ENCODE measurements at regions not wholly inside any gene's neighbourhood (a gene's known extent, or its start where the extent isn't known, plus 50 kb on each side); places are given as distances from the start of the nearest gene placed in this dataset.
"Not testable (repeated sequence)": the region's sequence is repeated elsewhere in the genome, so short reads cannot be mapped to it uniquely, and the experiment has no call there.

DNA sequence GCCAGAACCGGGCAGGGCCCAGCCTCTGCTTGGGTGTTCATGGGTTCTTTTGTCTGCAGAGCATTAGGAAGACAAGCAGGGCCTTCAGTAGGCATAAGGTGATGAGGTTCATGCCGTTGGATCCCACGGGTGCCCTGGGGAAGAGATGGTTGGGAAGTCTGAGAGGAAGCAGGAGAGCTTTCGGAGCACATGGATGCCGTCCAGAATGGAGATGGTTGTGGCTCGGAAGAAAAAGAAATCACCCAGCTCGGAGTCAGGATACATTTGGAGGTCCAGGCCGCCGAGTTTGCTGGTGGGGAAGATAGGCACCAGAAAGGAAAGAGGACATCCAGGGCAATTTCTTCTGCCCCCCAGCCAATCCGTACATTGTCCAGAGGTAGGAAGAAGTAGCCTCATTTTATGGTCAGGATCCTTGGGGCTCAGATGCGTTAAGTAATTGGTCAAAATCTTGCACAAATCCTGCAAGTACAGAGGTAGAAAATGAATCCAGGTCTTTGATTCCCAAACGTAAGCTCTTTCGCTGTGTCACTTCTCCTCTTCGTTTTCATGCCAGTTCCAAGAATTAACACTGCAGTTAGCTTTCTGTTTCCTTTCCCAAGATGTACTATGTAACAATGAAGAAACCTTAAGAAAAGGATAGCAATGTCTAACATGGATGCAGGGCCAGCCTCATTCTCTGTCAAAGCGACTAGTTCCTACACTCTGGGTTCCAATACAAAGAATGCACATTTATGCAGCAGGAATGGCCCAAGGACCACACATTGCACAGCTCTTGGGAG, 147.8 kb upstream of the KLF6 start:
- no peak for DNase-seq (ENCODE audit: low spot score)

DNA sequence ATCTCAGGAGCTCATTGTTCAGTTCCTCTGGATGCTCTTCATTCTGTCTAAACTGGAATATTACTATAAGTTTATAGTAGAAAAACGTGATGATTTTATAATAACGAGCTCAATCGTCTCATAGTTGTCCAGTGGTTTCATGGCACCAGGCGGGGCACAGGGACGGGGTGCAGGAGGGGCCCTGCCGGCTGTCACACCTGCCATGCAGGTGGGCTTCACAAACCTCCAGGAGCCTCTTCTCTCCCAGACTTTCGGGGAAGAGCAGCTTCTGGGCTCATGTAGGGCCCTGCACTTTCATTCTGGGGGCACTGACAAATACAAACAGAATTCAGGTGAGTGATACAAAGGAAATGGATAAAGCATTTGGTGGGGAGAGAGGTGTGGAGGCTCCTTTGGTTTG, 146.9 kb upstream of the KLF6 start:
- no peak for DNase-seq (ENCODE audit: low spot score)

DNA sequence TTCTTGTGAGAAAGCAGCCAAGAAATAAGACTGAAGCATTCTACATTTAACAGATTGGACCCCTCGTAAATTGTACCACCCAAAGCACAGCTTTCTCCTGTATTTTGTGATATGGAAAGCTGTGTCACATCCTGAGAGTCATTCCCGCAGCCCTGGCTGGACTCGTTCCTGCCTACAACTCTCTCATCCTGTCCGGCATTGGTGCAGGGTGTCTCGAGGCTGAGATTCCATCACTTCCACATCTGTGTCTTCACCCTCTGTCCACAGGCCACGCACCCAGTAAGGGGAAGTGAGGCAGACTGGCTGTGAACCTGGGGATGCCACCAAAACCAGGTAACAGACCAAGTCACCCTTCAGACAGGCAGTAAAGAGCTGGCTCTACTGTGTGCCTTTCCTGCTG, 146.2 kb upstream of the KLF6 start:
- no peak for DNase-seq (ENCODE audit: low spot score)

DNA sequence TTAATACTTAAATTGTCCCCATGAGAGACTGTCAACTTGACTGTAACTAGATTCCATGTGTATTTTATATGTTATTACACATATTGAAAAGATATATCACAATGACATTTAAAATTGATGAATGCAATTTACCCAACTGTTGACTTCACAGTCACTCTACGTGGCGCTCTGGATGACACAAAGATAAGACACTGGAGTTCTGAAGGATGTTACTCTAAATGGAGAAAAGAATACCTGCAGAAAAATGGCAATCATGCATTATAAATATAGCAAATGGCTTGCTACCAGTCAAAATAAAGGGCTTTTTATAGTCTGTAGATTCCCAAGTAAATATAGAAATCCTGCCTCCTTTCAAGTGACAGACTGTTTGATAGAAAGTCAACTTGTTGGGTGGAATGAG, 143.6 kb upstream of the KLF6 start:
- no peak for DNase-seq (ENCODE audit: low spot score)

DNA sequence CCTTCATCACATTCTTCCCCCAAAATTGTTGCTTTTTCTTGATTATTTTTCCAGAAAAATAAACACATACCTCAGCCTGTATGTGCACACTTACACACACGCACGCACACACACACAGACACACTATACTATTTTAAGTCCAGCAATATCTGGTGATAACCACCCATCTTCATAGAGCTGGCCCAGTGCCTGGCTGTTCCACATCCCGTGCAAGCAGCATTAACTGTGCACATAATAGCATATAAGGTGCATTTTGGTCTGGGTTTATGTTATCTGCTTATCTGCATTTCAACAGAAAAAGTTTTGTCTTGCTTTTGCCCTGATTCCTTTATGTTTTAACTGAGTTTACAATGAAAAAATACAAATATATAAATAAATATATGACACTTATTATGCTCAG, 143.1 kb upstream of the KLF6 start:
- no peak for DNase-seq (ENCODE audit: low spot score)

DNA sequence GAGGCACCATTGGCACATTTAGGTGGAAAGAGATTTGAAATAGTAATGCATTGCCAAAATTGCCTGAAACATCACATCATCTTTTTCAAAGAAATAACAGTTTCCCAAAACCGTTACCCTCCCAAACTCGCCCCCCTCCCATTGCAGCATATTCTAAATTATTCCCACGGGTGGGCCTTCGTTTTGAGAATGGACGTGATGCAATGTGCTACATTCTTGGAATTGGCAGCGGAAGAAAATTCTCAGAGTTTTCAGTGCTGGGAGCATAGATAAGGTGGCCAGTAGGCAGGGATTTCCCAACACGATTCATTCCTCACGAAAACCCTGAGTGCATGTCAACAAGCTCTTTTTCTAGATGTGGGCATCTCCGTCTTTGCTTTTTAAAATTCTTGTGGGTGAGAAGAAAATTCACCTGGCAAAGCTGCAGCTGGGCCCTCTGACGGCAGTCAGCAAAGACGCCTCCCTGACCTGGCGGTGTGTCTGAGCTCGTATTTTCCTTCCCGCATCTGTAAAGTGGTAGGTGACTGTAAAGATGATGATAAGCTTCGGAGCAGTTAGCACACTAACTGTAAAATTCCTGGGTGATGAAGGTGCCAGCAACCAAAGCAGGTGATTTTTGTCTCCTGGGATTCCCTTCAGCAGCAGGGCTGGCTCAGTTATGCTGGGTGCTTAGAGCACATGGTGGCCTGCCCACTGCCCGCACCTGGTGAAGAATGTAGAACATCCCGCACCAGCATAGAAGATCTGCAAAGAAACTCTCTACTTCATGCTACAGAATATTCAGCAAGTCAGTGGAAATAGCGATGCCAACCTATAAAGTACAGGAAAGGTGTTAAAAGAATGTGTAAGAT, 141.9 kb upstream of the KLF6 start:
- no peak for DNase-seq (ENCODE audit: low spot score)

DNA sequence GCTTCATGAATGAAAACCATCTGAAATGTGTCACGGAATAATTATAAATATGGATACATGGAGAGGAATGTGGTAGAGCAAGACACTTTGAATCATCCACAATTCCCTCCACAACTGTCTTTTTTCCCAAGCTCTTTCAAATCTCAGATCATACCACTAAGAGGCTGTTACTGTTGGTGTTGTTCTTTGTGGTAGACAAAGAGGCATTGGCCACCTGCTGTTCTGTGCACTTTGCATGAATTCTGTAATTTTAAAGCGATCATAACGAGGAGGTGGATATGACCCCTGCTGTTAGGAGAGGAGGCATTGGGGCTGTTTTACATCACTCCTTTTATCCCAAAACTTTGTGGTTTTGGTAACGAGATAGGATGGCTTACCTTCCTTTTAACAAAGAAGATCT, 141.2 kb upstream of the KLF6 start:
- no peak for DNase-seq (ENCODE audit: low spot score)

DNA sequence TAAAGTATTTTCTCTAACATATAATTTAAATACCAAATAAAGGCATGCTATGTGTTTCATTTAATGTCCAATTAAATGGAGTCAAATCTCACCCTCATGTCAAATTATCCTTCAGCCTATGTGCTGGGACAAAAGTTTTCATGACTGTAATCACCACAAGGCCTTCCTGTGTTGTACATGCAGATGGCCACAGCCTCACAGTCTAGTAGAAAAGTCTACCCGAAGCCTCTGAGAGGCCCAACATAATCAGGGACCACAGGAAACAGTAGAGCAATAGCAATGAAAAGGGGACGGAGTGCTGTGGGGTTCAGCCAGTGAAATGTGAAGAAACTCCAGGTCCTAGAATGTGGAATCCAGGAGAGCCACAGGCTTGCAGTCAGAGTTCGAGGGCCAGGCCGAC, 140.2 kb upstream of the KLF6 start:
- no peak for DNase-seq (ENCODE audit: low spot score)

DNA sequence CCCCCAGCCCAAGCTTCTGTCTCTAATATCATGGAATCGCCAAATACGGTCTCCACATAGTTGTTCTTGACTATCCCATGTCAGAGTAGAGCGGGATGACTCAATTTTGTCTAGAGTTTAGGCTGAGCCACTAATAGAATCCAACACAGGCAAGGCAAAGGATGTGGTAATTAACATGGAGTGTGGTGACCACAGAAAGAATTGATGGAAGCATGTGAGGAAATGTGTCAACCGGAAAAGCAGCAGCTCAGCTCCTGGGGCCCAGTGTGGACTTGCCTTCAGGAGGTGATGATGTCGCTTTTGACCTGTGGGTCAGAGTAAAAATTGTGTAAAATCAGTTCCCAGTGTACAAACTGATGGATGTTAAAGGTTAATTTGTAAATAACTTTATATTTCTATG, 139.3 kb upstream of the KLF6 start:
- DNase-seq (ENCODE audit: low spot score), result no peak

DNA sequence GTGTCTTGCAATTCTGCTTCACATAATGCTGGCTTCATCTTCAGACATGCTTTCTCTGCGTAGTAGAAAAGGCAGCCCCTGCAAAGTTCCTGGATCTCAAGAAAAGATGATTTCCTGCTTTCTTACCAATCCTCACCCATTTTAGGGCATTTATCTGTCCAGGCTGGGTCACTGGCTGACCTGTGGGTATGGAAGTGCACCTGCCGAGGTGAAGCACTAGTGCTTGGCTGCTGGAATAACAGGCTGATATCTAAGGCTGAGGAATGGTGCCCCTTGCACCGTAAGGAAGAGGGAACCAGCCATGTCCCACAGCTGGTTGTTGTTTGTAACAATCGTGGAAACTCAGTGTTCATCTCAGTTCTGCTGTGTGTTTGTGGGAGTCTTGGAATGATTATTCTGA, 138.0 kb upstream of the KLF6 start:
- no peak for DNase-seq (ENCODE audit: low spot score)

DNA sequence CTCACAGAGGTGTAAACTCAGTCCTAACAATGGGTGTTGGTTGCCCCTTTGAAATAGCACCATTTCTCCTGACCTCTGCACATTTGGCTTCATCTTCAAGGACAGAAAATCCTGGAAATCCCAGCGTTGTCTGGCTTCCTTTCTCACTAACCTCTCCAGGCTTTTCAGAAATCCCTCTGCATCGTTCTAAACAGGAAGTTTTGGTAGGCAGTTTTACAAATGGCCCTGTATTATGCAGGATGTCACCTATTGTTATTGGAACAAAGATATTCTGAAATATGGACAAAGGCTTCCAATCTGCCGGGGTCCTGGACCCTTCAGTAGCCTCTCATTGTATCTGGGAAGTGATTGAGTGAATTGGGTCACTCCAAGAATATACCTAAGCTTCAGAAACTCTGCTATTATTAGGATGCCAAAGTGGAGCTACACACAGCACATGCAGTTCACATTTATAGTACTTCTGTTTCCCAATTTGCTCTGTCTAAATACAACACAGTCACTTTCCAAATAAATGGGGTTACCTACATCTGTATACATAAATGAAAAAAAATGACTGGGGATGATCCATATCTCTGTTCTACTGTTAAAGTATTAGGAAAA, 134.8 kb upstream of the KLF6 start:
- no peak for DNase-seq (ENCODE audit: low spot score)

DNA sequence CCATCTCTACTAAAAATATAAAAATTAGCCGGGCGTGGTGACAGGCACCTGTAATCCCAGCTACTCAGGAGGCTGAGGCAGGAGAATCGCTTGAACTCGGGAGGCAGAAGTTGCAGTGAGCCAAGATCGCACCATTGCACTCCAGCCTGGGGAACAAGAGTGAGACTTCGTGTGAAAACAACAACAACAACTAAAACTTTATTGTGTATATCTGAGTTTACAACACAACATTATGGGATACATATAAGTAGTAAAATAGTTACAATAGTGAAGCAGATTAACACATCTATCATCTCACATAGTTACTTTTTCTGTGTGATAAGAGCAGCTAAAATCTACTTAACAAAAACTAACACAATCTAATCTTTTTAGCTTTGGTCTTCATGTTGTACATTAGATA, 132.4 kb upstream of the KLF6 start:
- DNase-seq (ENCODE audit: low spot score), result not testable (repeated sequence)

DNA sequence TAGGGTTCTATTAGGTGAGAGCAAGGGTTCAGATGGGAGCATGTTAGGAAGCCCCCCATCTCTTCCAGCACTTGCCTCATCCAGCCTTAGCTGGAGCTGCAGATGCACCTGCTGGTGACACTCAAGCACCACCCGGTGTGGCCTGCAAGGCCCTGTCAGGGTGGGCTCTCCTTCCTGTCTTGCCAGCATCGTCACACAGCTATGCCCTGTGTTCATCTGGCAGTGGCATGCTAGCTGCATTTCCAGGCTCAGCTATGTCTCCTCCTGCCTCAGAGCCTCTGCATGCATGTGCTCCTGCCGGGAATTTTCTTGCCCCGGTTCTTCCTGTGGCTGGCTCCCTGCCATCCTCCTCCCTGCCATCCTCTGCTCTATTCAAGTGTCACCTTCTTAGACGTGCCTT, 129.7 kb upstream of the KLF6 start:
- DNase-seq (ENCODE audit: low spot score), result no peak

DNA sequence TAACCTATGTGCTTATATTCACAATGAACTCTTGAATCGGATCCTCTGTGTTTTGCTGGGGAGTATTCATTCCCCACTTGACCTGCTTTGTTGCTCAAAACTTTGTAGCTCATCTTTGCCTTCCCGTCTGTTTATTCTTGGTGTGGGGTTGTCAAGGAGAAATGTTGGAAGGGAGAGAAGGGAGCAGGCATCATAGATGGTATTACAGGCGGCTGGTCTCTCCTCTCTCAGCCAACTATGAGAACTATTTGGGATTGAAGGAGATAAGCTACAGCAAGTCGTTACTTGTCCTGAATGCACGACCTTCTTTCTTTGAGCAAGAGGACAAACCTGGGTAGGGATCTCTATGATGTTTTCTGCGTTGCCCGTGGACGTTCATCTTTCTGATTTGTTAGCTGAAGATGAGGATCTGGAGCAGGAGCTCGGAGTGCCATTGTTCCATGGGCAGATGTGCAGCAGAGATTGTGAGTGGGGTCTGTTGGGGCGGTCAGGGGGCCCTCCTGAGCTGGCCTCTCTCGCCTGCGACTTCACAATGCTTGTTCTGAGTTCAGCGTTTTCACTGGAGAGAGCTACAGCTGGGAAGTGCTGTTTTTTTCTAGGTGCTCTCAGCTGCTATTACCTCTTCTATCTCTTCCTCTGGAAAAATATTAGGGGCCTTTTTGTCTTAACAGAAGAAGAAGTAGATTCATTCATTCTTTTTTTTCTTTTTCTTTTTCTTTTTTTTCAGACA, 126.9 kb upstream of the KLF6 start:
- DNase-seq (ENCODE audit: low spot score), result no peak

DNA sequence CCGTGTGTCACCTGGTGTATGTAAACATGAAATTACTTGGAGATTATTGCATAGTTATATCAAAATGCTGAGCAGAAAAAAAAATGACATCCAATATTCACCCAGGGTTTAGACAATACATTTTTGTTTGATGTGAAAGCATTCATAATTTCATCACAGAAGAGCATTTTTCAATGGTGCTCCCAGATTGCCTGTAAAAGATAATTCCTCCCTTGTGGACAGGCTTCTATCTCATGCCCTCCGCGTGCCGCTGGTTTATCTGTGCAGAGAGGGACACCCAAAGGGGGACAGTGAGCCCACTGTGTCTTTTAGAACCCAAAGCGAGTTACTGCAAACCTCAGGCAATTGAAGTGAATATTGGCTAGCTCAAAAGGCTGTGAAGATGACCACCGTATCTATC, 126.2 kb upstream of the KLF6 start:
- DNase-seq (ENCODE audit: low spot score), result no peak

DNA sequence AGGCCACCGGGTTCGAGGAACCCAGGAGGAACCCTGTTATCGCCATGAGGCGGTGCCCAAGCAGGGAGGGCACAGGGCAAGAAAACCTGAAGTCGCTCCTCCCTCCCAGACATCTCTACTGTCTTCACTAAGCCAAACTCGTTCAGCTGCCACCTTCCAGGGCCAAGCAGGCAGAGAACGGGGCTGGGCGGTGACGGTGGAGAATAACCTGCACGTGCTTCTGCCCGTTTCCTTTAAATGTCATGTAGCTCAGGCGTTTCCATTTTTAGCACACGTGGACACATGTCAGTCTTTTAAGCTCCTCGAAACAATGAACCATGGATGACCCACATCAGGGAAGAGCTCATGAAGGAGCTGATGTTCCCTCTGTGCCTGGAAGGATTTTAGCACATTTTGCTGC, 124.3 kb upstream of the KLF6 start:
- no peak for DNase-seq (ENCODE audit: low spot score)

DNA sequence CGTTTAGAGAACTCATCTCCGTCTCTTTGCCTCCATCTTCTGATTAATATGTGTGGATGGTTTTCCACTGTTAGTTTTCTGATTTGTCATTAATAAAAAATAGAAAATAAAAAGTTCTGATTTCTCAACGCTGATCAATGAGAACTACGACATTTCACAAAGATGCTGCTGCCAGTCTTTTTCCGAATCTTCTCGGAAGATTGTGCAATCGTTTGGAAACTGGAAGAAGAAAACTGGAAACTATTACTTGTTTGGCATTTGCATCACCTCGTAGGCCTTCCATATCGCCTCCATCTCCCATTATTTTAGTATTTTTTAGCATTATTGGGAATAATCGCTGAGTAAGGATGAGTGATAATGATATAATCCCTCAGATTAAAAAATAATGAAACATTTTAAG, 123.2 kb upstream of the KLF6 start:
- no peak for DNase-seq (ENCODE audit: low spot score)

DNA sequence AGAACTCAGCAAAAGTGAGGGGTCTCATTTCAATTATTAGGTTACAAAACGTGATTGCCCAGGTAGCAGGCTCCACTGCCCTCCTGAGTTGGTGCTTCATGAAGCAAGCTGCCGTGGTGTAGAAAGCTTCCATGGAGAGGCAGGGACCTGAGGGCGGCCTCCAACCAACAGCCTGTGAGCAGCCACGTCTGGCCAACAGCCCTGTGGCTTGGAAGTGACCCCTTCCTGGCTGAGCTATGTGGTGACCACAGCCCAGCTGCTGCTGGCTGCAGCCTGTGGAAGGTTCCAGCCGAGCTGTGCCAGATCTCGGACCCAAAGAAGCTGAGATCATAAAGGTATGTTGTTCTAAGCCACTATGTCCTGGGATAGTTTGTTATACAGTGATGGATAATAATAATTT, 122.5 kb upstream of the KLF6 start:
- DNase-seq (ENCODE audit: low spot score), result no peak

DNA sequence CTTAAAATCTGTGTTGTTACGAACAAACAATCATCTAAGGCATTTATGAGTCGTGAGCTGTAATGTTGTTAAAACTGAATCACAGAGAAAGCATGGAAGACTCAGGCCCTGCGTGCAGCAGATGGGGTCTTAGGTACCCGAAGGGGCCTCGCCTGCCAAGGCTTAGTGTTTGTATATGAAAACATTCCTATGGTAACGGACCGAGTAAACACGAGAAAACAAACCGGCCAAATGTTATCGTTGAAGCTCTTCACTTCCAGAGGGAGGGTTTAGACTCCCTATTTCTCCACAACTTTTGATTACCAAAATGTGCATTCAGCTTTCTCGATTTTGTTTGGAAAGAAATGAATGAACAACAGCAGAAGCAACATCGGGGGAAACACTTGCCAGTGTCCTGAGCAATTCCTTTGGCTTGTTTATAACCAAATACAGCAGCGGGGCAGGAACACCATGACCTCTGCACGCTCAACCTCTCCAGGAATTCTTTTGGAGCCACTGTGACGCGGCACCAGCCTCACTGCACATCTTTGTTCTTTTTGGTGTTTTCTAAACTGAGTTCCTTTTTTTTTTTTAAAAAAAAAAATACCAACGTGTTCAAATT, 121.6 kb upstream of the KLF6 start:
- DNase-seq (ENCODE audit: low spot score), result no peak

DNA sequence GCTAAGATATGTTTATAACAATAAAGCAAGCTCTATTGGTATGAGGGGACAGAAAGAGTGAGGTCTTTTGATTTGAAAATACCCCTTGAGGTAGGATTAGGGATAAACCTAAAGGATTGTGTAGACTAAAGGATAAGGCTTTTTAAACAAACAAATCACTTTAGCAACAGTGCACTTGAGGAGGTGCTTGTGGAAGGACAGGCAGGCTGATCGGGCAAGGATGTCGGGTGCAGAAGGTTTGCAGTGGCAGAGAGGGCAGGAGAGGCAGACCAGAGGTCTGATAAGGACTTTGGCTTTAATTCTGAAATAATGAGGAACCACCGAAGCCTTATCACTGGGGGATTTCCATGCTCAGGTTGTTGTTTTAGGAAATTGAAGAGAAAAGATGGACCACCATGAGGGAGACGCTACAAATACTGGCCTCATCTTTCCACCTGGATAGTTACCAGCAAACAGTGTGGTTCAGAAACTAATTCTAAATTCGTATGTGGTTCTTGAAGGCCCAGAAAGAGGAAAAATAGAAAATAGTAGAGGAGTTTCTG, 119.5 kb upstream of the KLF6 start:
- DNase-seq (ENCODE audit: low spot score), result no peak

DNA sequence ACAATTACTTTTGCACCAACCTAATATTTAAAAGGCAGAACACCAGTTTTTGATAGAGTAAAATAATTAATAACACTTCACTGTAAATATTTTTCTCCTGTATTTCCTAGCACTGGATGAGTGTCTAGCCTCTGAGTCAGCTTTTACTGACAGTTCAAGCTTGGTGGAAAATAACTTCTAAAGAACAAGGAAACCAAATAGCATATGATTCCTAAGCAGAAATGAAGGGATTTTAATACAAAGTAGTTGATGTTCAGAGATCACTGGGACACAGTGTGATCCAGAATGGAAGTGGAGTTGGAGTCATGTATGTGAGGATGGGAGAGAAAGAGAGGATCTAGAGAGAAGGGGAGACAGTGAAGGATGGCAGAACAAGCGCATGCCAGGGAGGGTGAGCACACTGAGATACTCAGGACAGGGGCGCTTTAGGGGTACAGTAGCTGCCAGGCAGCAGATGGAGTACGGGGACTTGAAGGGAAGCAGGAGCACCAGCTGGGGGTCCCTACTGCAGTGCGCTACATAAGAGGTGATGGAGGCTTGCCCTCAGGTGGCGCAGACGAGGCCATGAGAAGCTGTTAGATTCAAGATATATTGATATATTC, 117.9 kb upstream of the KLF6 start:
- no peak for DNase-seq (ENCODE audit: low spot score)

Measured in iPS-NIHi11 (cell line).